SHP77 treated with DMSO at 0.1 percent for 48 hours (cell line): ENCODE measurements at regions not wholly inside any gene's neighbourhood (a gene's known extent, or its start where the extent isn't known, plus 50 kb on each side); places are given as distances from the start of the nearest gene placed in this dataset.
"Not testable (repeated sequence)": the region's sequence is repeated elsewhere in the genome, so short reads cannot be mapped to it uniquely, and the experiment has no call there.

ENCODE experiments used
- DNase-seq: peaks from one replicate; lab custom pipeline; 2025; lab: John Stamatoyannopoulos, UW

DNA sequence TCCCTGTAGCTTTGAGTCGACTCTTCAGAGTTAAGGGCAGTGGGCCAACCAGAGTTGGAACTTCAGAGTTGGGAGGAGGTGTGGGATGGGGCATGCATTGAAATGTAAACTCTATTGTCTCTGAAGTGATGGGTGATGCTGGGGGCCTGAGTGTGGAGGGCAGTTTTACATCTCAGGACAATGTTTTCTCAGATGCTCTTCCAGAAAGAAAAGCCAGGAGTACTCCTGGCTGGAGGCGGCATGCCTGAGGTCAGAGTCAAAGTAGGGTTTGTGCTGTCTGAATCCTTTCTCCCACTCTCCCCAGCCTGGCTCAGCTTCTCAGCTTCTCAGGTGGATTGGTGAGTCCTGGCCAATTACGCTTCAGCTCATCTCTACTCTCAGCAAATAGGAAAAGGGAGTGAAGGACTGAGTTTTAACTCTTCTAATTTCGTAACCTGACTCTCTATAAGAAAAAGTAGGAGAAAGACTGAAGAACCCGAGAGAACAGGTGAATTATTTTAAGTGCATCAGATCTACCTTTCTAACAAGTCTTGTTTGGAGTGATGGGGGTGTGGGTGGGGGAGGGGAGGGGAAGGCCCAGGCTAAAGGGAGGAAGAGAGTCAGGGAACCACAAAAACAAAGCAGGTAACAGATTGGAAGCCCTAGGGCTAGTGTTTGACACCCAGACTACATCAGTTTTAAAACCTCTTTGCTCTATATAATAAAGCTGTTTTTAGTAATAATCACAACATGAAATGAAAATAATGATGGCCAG, 107.5 kb upstream of the PELI1 start:
- no peak for DNase-seq

DNA sequence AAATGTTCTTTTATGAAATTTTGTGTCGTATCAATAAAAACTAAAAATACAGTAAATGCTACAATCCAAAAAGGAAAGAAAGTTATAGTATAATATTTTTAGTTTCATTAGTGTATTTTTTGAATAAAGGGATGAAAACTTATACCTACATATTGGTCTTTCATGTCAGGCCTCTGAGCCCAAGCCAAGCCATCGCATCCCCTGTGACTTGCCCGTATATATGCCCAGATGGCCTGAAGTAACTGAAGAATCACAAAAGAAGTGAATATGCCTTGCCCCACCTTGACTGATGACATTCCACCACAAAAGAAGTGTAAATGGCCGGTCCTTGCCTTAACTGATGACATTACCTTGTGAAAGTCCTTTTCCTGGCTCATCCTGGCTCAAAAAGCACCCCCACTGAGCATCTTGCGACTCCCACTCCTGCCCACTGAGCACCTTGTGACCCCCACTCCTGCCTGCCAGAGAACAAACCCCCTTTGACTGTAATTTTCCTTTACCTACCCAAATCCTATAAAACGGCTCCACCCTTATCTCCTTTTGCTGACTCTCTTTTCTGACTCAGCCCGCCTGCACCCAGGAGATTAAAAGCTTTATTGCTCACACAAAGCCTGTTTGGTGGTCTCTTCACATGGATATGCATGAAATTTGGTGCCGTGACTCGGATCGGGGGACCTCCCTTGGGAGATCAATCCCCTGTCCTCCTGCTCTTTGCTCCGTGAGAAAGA, 108.2 kb upstream of the PELI1 start:
- DNase-seq = not testable (repeated sequence)

DNA sequence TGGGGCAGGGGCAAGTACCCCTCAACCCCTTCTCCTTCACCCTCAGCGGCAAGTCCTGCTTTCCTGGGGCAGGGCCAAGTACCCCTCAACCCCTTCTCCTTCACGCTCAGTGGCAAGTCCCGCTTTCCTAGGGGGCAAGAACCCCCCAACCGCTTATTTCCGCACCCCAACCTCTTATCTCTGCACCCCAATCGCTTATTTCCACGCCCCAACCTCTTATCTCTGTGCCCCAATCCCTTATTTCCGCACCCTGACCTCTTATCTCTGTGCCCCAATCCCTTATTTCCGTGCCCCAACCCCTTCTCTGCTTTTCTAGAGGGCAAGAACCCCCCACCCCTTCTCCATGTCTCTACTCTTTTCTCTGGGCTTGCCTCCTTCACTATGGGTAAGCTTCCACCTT, 109.2 kb upstream of the PELI1 start:
- DNase-seq = not testable (repeated sequence)

DNA sequence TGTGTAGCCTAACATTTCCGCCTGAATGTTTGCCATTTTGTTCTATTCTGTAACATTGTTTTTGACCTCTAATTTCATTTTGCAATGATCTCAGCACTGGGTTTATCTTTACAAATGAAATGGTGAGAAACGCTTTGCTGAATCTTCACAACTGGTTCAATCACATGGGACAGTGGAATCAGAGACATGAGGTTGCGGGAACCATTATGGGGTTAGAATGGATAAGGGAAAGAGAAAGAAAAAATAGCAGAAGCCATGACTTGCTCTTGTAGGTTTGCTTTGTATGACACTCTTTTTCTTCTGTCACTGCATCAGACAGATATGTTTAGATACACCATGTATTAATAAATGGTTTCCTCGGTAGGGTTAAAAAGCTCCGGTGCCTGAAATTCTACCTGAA, 114.3 kb upstream of the PELI1 start:
- no peak for DNase-seq

DNA sequence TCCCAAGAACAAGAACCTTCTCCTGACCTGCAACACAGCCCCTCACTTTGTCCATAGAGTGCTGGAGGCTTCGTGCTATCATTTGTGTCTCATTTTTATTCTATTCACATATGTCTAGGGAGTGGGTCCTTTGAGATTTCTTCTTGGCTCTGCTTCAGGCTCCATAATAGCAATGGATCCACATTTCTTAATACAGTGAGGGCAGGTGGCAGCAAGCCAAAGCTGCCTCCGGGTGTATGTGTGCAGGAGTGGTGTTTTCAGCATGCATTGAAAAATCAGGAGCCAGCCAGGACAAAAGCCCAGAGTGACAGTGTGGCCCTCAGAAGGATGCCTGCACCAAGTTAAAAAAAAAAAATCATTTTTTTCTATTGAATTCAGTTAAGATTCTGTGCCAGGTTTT, 115.1 kb upstream of the PELI1 start:
- DNase-seq = no peak

DNA sequence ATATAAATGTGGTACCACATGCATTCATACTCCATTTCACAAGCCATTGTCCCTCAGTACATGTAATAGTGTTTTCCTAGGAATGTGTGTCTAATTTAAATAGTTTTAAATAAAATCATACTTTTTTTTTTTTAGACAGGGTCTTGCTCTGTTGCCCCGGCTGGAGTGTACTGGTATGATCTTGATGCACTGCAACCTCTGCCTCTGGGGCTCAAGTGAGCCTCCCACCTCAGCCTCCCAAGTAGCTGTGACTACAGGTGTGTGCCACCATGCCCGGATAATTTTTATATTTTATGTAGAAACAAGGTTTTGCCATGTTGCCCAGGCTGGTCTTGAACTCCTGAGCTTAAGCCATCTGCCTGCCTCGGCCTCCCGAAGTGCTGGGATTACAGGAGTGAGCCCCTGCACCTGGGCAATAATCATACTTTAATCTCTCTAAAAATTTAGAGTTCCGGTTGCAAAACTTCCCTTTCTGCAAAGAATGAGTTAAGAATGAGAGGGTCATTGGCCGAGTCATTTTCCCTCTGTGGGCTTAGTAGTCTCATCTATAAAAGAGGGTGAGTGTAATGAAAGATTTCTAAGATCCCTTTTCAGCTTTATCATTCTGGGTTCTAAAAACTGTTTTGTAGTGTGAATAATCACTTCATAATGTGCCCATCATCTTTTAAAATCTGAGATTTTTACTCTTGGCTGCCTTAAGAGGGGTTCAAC, 116.0 kb upstream of the PELI1 start:
- DNase-seq = no peak

DNA sequence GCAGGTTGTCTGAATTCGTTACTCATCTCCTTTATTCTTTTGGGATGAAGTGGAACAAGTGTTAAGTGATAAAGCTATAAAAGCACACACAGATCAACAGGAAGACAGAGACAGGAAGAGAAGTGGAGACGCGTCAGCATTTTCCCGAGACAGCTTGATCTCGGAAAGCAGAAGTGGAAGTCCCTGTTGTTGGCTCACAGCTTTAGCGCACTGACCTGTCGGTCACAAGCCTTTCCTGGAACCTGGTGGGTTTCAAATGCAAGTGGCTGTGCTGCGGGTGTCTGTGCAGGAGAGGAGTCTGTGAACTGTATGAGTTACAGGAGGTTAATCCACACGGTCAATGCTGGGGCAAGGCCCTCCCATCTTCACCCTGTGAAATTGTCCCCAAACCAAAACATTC, 116.6 kb upstream of the PELI1 start:
- no peak for DNase-seq

DNA sequence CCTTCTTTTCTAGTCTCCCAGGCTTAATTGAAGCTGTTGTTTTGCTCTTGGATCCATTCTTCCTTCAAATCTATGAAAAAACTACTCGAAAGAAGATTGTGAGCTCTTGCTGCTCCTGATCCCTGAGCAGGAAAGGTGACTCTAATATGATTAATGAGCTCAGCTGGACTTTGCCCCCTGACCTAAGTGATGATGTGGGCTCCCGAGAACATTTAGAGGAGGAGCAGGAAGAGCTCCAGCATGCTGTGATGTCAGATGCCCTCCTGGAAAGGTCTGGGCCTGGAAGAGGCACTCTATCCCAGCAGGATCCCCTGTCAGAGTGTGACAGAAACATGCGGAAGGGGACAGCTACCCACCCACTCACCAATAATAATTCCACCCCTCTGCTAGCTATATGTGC, 117.9 kb upstream of the PELI1 start:
- no peak for DNase-seq

DNA sequence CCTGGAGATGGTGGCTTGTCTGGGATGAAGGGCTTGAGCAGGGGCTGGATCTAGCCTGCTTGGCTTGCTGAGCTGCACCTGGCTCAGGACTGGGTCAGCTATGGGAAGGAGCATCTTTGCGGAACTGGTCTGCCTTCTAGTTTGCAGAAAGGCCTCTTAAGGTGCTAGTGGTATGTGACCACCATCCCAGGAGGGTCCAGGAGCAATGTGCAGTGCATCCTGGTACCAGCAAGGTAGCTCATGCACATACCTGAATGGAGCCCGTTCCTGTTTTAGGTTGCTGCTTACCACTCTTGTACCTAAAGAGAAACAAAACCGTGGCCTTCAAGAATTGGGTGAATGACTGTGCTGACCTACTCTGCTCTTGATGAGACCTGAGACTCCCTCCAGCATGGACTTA, 118.6 kb upstream of the PELI1 start:
- no peak for DNase-seq

DNA sequence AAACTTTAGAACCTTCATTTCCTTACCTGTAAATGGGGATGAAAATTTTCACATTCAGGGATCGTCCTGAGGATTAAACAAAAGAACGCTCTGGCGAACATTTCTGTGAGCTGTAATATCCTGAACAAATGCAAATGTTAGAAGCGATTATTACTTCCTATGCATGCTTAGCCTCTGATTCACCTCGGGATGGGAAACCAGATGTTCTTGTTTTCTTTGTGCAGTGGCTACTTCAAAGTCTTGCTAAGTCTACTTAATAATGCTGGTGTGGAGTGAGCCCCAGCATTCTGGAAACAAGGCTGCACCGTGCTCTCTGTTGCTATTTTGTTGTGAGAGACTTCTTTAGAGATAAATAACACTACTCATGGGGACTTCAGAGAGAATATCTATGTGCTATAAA, 119.1 kb upstream of the PELI1 start:
- no peak for DNase-seq

DNA sequence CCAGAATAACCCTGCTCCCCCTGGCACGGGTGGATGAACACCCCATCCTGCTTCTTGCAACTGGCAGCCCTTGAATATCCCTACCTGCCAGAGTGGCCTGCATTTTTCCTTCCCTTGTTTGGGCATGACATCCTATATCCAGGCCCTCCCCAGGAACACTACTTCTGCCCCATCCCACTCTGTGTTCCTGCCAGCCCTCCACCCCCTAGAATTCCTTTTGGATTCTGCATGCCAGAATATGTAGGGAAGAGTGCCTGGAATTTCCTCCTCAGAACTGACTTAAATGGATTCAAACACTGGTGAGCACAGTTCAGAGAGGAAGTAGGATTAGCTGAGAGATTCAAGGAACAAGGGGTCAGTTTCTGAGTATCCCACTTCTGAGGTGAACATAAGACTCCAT, 123.5 kb upstream of the PELI1 start:
- no peak for DNase-seq

DNA sequence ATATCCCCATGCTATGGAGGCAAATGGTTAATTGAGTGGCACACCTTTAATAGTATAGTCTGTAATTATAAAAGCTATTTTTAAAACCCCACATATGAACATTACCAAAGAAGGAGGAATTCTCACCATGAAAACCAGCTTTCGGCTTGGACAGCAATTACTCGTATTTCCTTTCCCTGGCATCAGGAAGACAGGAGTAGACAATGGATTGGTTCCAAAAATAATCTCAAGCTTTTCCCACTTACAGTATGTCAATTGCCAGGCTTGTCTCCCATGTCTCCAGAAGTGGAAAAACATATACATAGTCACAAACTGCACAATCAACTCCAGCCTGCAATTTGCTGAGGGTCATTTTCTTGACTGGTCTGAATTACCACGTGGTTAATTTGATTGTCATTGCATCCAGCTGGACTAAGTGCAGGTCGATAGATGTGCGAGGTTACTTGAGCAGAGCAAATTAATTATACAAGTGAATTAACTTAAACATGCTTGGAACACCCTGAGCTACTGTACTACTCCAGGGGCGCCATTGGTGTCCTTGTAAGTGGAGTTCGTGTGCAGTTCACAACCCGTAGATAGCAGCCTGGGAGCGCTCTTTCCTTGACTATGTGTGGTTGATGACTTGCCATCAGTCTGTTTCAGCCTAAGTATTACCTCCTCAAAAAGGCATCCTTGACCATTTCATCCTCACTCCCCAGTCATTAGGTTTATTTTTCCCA, 124.3 kb upstream of the PELI1 start:
- no peak for DNase-seq

DNA sequence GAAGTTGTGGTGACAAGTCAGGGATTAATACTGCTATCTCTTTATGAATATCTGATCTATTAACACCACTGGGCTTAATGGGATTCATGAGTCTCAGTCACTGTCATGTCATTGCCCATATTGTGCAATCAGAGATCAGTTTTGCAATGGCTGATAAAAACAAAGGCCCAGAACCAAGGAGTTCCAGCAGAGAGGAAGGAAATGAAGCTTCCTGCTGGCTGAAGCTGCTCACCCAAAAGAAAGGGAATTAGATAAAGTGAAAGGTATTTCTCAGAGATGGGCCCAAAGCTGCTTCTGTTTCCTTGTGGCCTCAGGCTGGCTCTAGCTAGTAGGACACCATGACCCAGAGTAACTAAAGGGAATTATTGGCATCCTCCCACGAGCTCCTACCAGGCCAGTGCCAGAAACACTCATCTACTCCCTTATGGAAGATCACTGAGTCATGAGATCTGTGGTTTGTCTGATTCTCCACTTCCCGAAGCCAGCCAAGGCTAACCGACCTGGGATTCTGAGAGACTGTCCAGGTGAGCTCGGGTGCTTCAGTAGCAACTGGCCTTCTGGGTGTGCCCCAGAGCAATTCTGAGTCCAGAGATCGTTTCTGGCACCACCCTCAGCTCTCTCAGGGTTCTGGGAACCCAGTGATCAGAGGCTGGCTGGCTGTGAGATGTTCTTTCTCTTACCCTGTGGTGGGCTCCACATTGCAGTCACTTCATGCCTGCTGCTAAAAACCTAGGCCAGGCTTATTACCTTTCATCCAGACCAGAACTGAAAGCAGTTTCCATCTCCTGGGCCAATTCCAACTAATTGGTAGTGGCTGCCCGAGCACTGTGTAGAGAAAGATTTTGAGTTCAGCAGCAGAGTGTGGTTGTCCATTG, 129.5 kb upstream of the PELI1 start:
- DNase-seq = no peak

DNA sequence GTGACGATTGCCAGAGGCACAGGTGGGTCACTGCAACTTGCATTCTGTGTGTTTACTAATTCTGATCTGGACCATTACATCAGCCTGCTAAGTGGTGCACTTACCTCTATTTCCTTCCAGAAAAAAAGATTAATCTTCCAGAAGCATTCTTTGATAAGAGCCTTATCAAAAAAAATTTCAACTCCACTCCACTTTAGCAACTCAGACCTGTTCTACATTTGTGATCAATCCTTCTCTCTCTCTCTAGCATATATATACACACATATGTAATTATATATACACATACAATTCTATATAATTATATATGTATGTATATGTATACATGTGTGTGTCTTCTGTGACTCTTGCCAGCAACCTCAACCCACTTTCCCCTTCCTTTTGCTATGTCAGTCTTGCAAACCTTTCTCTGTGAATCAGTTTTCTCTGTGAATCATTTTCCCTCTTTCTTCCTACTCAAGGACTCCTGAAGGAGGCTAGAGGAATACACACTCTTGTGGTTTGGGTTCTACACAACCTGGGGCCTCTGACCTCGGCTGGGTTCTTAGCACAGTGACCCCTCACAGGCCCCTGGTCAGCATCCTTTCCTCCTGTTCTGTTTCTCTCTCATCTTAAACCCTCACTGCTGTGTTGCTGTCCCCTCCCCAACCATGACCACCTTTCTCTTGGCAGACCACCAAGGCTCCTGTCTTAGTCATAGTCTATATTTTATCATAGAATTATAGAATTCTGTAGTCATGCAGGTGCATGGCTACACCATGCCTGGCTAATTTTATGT, 130.4 kb upstream of the PELI1 start:
- no peak for DNase-seq

DNA sequence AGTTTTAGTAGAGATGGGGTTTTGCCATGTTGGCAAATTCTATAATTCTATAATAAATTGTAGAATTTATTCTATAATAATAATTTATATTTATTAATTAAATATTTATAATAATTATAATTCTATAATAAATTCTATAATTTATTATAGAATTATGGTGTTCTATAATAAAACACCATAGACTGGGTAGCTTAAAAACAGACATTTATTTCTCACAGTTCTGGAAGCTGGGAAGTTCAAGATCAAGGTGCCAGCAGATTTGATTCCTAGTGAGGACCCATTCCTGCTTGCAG, 130.9 kb upstream of the PELI1 start:
- no peak for DNase-seq

DNA sequence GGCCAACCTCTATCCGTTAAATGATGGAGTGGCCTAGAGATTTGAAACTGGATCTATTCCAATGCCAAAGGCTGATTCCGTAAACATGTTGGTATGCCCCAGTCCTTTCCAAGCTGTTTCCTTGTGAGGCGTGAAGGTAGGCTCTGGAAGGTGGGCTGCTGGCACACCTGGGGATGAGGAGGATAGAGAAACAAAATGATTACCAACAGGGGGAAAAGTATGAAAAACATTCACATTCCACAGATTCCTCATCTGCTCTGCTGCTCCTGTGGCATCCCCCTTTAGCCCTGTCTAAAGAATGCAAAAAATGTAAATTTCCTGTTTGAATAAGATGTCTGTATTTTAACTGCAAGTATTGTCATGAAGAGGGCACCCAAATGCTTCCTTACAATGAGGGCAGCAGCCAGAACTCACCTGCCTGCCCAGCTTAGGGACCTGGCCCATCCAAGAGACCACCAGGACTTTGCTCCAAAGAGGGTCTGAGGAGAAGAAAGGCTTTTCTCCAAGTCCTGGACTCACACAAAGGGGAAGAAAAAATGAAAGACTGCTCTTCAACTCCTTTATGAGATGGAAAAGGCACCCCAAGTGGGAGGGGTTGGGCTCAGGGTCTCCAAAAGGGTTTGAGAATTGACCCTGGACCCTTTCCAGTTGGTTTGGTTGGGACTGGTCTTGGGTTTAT, 132.3 kb upstream of the PELI1 start:
- DNase-seq = no peak

DNA sequence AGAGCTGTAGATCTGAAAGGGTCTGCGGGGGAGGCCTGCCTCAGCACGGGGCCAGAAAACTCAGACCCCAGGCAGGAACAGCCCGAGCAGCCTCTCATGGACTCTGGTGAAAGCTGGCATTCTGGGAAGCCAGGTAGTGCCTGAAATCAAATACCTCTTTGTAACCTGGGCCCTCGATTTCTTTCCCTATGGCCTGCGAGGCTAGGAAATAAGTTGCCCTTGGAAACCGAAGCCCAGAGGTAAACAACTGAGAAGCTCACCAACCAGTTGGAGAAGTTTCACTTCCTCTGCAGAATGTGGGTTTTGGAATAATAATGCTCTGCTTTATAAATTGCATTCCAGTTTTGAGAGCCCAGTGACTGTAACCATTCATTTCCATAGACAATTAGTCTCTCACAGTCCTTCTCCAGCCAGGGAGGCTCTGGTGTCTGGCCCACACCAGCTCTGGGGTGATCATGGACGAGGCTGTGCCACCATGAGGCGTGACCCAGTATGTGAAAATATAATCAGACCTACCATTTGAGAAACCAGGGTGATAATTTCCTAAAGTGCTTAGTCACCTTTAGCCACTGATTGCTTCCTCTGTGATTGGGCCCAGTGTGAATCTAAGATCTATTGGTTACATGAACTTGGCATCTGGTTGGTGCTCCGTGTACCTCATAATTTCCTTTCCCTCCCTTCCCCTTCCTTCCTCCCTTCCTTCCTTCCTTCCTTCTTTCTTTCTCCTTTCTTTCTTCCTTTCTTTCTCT, 133.1 kb upstream of the PELI1 start:
- DNase-seq = no peak

DNA sequence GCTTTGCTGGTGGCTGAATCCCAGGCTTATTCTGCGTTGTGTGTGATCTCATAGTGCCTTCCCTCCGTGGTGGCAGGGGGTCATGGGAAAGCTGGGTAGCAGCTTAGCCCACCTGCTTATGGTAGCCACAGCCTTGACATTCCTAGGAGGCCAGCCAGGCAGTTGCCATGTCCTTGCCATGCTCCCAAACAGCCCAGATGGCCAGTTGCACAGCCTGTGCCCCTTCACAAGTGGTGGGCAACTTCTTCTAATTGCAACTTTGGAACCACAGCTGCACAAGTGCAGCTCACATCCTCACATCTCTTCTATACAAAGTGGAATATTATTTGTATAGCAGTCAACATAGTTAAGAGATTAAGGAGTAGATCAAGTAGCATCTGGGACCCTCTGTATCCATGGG, 136.6 kb upstream of the PELI1 start:
- DNase-seq = not testable (repeated sequence)

DNA sequence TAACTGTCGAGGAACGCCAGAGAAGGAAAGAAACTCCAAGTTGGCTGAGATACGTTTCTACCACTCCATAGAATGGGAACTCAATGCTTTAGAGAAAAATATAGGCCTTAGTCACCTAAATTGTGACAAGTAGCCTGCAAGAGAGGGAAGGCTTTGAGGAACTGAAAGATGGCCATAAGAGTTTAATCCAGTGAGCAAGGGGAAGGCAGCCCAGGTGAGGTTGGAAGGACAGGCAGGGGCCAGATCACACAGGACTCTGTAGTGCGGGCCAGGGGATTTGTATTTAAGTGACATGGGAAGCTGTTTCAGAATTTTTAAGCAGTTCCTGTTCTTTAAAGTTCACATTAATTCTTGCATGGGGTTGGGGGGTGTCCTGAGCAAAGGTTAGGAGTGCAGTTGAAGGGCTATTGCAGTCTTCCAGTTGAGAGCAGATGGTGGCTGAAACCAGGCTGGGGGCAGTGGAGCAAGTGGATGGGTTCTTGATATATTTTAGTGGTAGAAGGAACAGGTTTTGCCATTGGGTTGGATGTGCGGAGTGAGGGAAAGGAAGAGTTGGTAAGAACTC, 138.9 kb upstream of the PELI1 start:
- DNase-seq = no peak
